ENCODE measurements at regions not wholly inside any gene's neighbourhood (a gene's known extent, or its start where the extent isn't known, plus 50 kb on each side); places are given as distances from the start of the nearest gene placed in this dataset.

DNA sequence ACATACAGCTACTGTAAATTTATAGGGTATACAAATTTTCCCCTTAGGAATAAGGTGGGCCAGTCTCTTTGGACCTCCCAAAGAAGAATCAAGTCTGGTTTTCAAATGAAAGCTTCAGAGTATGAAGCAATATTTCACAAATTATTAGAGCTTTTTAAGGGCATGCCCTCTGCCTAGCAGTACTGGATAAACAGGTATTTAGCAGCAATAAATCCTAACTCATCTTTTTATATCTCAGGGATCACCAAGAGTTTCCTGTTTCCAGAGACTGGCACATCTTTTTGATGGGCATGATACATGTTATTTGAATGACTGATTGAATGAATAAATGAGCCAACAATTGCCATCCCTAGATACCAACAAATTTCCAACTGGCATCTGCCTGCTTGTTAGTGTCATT, 190.4 kb downstream of the NRIP1 start:
- TF ChIP-seq JUND (IDR thresholded peaks at IDR 0.05) = no peak
- no peak for TF ChIP-seq POLR2AphosphoS5 (IDR thresholded peaks at IDR 0.05; ENCODE audit: low read depth, low read length)
- no peak for TF ChIP-seq SMC3 (IDR thresholded peaks at IDR 0.05; ENCODE audit: low read depth, low read length)
- TF ChIP-seq TEAD4 (IDR thresholded peaks at IDR 0.05; ENCODE audit: borderline replicate concordance, insufficient read depth) = no peak
- TF ChIP-seq ELF1 (IDR thresholded peaks at IDR 0.05) = no peak
- TF ChIP-seq TCF12 (IDR thresholded peaks at IDR 0.05) = no peak
- no peak for TF ChIP-seq RXRA (IDR thresholded peaks at IDR 0.05; ENCODE audit: borderline replicate concordance, low read depth)
- TF ChIP-seq TAF1 (IDR thresholded peaks at IDR 0.05; ENCODE audit: borderline replicate concordance, low read depth, low read length) = no peak
- TF ChIP-seq, protein P1, sequence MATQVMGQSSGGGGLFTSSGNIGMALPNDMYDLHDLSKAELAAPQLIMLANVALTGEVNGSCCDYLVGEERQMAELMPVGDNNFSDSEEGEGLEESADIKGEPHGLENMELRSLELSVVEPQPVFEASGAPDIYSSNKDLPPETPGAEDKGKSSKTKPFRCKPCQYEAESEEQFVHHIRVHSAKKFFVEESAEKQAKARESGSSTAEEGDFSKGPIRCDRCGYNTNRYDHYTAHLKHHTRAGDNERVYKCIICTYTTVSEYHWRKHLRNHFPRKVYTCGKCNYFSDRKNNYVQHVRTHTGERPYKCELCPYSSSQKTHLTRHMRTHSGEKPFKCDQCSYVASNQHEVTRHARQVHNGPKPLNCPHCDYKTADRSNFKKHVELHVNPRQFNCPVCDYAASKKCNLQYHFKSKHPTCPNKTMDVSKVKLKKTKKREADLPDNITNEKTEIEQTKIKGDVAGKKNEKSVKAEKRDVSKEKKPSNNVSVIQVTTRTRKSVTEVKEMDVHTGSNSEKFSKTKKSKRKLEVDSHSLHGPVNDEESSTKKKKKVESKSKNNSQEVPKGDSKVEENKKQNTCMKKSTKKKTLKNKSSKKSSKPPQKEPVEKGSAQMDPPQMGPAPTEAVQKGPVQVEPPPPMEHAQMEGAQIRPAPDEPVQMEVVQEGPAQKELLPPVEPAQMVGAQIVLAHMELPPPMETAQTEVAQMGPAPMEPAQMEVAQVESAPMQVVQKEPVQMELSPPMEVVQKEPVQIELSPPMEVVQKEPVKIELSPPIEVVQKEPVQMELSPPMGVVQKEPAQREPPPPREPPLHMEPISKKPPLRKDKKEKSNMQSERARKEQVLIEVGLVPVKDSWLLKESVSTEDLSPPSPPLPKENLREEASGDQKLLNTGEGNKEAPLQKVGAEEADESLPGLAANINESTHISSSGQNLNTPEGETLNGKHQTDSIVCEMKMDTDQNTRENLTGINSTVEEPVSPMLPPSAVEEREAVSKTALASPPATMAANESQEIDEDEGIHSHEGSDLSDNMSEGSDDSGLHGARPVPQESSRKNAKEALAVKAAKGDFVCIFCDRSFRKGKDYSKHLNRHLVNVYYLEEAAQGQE (IDR thresholded peaks at IDR 0.05; ENCODE audit: low read depth, low read length) = no peak
- no peak for TF ChIP-seq GABPA (IDR thresholded peaks at IDR 0.05; ENCODE audit: low read depth)
- no peak for TF ChIP-seq MEF2A (IDR thresholded peaks at IDR 0.05; ENCODE audit: borderline replicate concordance, low read depth)
- POLR2A ChIA-PET = no interaction called here
- no peaks in the 10 kb centered on the region for H3K79me2 ChIP-seq (ENCODE audit: insufficient read depth)
- no peaks in the 10 kb centered on the region; a peak in 1 of 4 replicates for H3K4me1 ChIP-seq (ENCODE audit: control insufficient read depth in 1 of 2, insufficient read depth in 2 of 2, low read depth in 1 of 2, low read length in 1 of 2)
- H3K9me2 ChIP-seq = no peaks in the 10 kb centered on the region
- H3K27ac ChIP-seq (ENCODE audit: low read depth in 2 of 2, low read length in 1 of 2) = no peak overlapping the region
- H3K9ac ChIP-seq = no peak overlapping the region
- no peak overlapping the region for H3K4me2 ChIP-seq
- no peak overlapping the region for H2AFZ ChIP-seq (ENCODE audit: low read depth)
- H3K4me3 ChIP-seq (ENCODE audit: low read depth in 2 of 2, low read length in 1 of 2) = no peak overlapping the region
- no peaks in the 10 kb centered on the region for H3F3A ChIP-seq (replicated peaks; ENCODE audit: insufficient read depth)
- no peaks in the 10 kb centered on the region for H4K20me1 ChIP-seq (ENCODE audit: insufficient read depth)
- DNase-seq = no peak
- CTCF ChIA-PET = interaction anchor here (0.9 kb wide), 1 partner anchor 10 kb away, joined by 3 read pairs; no protein-coding TSS in a partner anchor
- H3K9me3 ChIP-seq = no peaks in the 10 kb centered on the region
- H3K36me3 ChIP-seq (replicated peaks in 1 of 2; ENCODE audit: control insufficient read depth in 1 of 2, insufficient read depth in 2 of 2, low read length in 1 of 2) = no peaks in the 10 kb centered on the region
- no peaks in the 10 kb centered on the region for H3K27me3 ChIP-seq (ENCODE audit: insufficient read depth)

DNA sequence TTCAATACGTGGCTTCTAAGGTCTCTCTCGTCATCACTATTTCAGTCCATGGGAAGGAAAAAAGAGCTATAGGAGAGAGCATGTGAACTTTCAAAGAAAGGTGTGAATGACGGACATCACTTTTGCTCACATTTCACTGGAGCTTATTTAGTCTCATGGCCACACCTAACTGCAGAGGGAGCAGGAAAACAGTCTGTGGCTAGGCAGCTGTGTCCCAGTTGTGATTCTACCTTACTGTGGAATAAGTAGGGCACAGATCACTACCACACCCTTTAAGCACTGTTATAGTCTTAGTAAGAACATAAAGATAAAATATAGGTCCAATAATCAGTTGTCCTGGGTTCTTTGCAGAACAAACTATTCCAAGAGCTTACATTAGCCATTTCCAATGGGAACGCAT, 192.9 kb downstream of the NRIP1 start:
- H4K20me1 ChIP-seq (ENCODE audit: insufficient read depth) = no peaks in the 10 kb centered on the region
- H3K9me2 ChIP-seq = no peaks in the 10 kb centered on the region
- H3K4me3 ChIP-seq (ENCODE audit: low read depth in 2 of 2, low read length in 1 of 2) = no peak overlapping the region
- H3K9me3 ChIP-seq = no peaks in the 10 kb centered on the region
- H3K27ac ChIP-seq (ENCODE audit: low read depth in 2 of 2, low read length in 1 of 2) = no peak overlapping the region
- no peaks in the 10 kb centered on the region for H3K4me1 ChIP-seq (ENCODE audit: control insufficient read depth in 1 of 2, insufficient read depth in 2 of 2, low read depth in 1 of 2, low read length in 1 of 2)
- H3K4me2 ChIP-seq = no peak overlapping the region
- TF ChIP-seq SIN3A (IDR thresholded peaks at IDR 0.05; ENCODE audit: borderline replicate concordance, low read depth, low read length) (no peak), MXI1 (IDR thresholded peaks at IDR 0.05; ENCODE audit: low read depth, low read length) (no peak), TCF12 (IDR thresholded peaks at IDR 0.05) (no peak), POLR2AphosphoS5 (IDR thresholded peaks at IDR 0.05; ENCODE audit: low read depth, low read length) (no peak), USF1 (IDR thresholded peaks at IDR 0.05; ENCODE audit: borderline replicate concordance, low read depth) (no peak), GATA2 (CRISPR knock-in tag; IDR thresholded peaks at IDR 0.05) (no peak), CHD2 (IDR thresholded peaks at IDR 0.05; ENCODE audit: low read length, partially characterized antibody) (no peak), FOXM1 (IDR thresholded peaks at IDR 0.05; ENCODE audit: low read depth) (no peak)
- no peaks in the 10 kb centered on the region for H3K79me2 ChIP-seq (ENCODE audit: insufficient read depth)
- 10% methylated on average over 4 of the region's 4 CpGs for WGBS (ENCODE audit: low lambda C conversion rate)
- H3K36me3 ChIP-seq (replicated peaks in 1 of 2; ENCODE audit: control insufficient read depth in 1 of 2, insufficient read depth in 2 of 2, low read length in 1 of 2) = no peaks in the 10 kb centered on the region
- no peak overlapping the region for H3K9ac ChIP-seq
- H3K27me3 ChIP-seq (ENCODE audit: insufficient read depth) = no peaks in the 10 kb centered on the region; the same call in 1 of the 2 replicates
- H2AFZ ChIP-seq (ENCODE audit: low read depth) = no peak overlapping the region
- POLR2A ChIA-PET = no interaction called here
- no peak for DNase-seq
- H3F3A ChIP-seq (replicated peaks; ENCODE audit: insufficient read depth) = no peaks in the 10 kb centered on the region
- CTCF ChIA-PET = no interaction called here

Measured in SK-N-SH (cell line).